HCT116 (cell line): ENCODE measurements at regions not wholly inside any gene's neighbourhood (a gene's known extent, or its start where the extent isn't known, plus 50 kb on each side); places are given as distances from the start of the nearest gene placed in this dataset.

Source experiments
- CEBPB ChIP-seq: IDR thresholded peaks from 2 replicates; pipeline ENCODE4 v1.6.1; 2012; ENCODE audit warnings: low read depth
- EZH2 ChIP-seq: fragments of 200-600 bp; sonication (generic); IDR thresholded peaks from 2 replicates; pipeline ENCODE4 v1.6.1; 2017; ENCODE audit warnings: antibody characterized with exemption, mixed run types
- RAD21 ChIP-seq: IDR thresholded peaks from 2 replicates; pipeline ENCODE4 v1.6.1; 2012; ENCODE audit warnings: low read depth, mild to moderate bottlenecking
- TF ChIP-seq, protein P1 (sequence below), 3 experiments: fragments of 200-600 bp in 1 of 3; sonication (generic) in 1 of 3; IDR thresholded peaks in 2 of 3; conservative IDR thresholded peaks in 1 of 3; 2 replicates each; pipeline ENCODE4 v1.5.1; 2012 to 2017; ENCODE audit warnings: low read depth in 2 of 3, low read length in 2 of 3, antibody characterized with exemption in 1 of 3, borderline replicate concordance in 1 of 3, control low read depth in 1 of 3, mild to moderate bottlenecking in 1 of 3, mixed read lengths in 1 of 3, mixed run types in 1 of 3, moderate library complexity in 1 of 3; ENCODE audit not compliant: insufficient read depth in 1 of 3
- TF ChIP-seq, protein P2 (sequence below): IDR thresholded peaks from 2 replicates; pipeline ENCODE4 v1.6.1; 2012

DNA sequence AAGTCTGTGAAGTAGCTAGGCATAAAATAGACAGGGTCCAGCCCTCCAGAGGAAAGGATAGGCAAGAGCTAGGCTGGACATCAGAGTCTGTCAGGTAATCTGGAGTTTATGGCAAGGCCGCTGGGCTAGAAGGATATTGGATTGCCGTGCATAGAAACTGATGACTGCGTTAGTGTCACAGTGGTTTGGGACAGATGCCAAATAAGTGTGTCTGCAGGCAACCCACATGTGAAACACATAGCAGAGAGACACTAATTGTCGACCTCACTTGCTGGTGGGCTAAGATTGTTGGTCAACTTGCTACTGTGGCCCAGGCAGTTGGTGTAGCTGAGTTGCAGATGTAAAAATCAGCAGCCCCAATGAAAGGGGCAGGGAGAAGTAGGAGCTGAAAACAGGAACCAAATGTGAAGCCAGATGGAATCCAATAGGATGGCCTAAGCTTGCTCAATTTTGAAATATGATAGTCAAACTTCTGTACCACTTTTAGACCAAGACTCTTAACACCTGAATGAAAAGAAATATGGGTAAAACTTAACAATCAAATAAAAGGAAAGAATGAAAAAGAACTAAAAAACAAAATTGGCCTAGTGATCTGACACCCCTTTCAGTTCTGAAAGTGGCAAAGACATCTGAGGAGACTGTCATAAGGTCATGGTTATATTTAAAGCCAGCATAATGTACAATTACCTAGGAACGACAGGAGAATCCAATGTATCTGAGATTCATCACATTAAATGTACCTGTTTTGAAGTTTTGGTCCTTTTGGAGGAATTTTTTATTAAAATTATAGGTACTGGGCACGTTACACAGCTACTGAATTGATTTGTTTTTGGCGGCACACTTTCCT is 243.3 kb upstream of the ACTBL2 start:
- TF ChIP-seq, protein P1, sequence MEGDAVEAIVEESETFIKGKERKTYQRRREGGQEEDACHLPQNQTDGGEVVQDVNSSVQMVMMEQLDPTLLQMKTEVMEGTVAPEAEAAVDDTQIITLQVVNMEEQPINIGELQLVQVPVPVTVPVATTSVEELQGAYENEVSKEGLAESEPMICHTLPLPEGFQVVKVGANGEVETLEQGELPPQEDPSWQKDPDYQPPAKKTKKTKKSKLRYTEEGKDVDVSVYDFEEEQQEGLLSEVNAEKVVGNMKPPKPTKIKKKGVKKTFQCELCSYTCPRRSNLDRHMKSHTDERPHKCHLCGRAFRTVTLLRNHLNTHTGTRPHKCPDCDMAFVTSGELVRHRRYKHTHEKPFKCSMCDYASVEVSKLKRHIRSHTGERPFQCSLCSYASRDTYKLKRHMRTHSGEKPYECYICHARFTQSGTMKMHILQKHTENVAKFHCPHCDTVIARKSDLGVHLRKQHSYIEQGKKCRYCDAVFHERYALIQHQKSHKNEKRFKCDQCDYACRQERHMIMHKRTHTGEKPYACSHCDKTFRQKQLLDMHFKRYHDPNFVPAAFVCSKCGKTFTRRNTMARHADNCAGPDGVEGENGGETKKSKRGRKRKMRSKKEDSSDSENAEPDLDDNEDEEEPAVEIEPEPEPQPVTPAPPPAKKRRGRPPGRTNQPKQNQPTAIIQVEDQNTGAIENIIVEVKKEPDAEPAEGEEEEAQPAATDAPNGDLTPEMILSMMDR (IDR thresholded peaks at IDR 0.05 in 2 of 3, conservative IDR thresholded peaks at IDR 0.05 in 1 of 3; ENCODE audit: borderline replicate concordance in 1 of 3, insufficient read depth in 1 of 3, low read depth in 2 of 3, low read length in 2 of 3), result no peak
- TF ChIP-seq CEBPB (no peak), EZH2 (no peak), RAD21 (no peak)
- TF ChIP-seq, protein P2, sequence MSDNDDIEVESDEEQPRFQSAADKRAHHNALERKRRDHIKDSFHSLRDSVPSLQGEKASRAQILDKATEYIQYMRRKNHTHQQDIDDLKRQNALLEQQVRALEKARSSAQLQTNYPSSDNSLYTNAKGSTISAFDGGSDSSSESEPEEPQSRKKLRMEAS, result no peak
